ENCODE measurements at regions not wholly inside any gene's neighbourhood (a gene's known extent, or its start where the extent isn't known, plus 50 kb on each side); places are given as distances from the start of the nearest gene placed in this dataset.

- no peak for DNase-seq
- Histone ChIP-seq H3K27me3 (ENCODE audit: control insufficient read depth in 3 of 3, insufficient read depth in 3 of 3, low read length in 3 of 3) (peaks cover 0 to 2% (median 0%) of the 10 kb centered on the region in 3 donors), H3K36me3 (ENCODE audit: control insufficient read depth in 3 of 3, insufficient read depth in 2 of 3, low read depth in 1 of 3, low read length in 3 of 3) (no peaks in the 10 kb centered on the region), H3K4me3 (ENCODE audit: low read depth in 1 of 3, low read length in 3 of 3) (no peak overlapping the region), H3K27ac (ENCODE audit: low read depth in 1 of 3, low read length in 2 of 3) (no peak overlapping the region), H3K9me3 (ENCODE audit: control insufficient read depth in 2 of 2, insufficient read depth in 1 of 2, low read depth in 1 of 2, low read length in 1 of 2) (no peaks in the 10 kb centered on the region), H3K4me1 (ENCODE audit: control insufficient read depth in 3 of 3, insufficient read depth in 2 of 3, low read depth in 1 of 3, low read length in 2 of 3) (no peaks in the 10 kb centered on the region)
- FAIRE-seq, result no peak
Observed at GRCh38 chr5:108623826-108624225, 123.9 kb upstream of the FER start.

- Histone ChIP-seq H3K27me3 (ENCODE audit: control insufficient read depth in 3 of 3, insufficient read depth in 3 of 3, low read length in 3 of 3) (peaks cover 0 to 2% (median 0%) of the 10 kb centered on the region in 3 donors), H3K4me1 (ENCODE audit: control insufficient read depth in 3 of 3, insufficient read depth in 2 of 3, low read depth in 1 of 3, low read length in 2 of 3) (no peaks in the 10 kb centered on the region), H3K4me3 (ENCODE audit: low read depth in 1 of 3, low read length in 3 of 3) (no peak overlapping the region), H3K27ac (ENCODE audit: low read depth in 1 of 3, low read length in 2 of 3) (no peak overlapping the region), H3K9me3 (ENCODE audit: control insufficient read depth in 2 of 2, insufficient read depth in 1 of 2, low read depth in 1 of 2, low read length in 1 of 2) (no peaks in the 10 kb centered on the region), H3K36me3 (ENCODE audit: control insufficient read depth in 3 of 3, insufficient read depth in 2 of 3, low read depth in 1 of 3, low read length in 3 of 3) (no peaks in the 10 kb centered on the region)
- FAIRE-seq (no peak), DNase-seq (peak; percentile 14 to 71)
- 27 to 54% (median 44%) methylated on average over 6 of the region's 6 CpGs for WGBS, 3 donors
Observed at GRCh38 chr5:108620516-108620915, 127.2 kb upstream of the FER start.

- no peaks in the 10 kb centered on the region for H3K4me1 ChIP-seq (ENCODE audit: control insufficient read depth in 3 of 3, insufficient read depth in 2 of 3, low read depth in 1 of 3, low read length in 2 of 3)
- H3K36me3 ChIP-seq (ENCODE audit: control insufficient read depth in 3 of 3, insufficient read depth in 2 of 3, low read depth in 1 of 3, low read length in 3 of 3), result no peaks in the 10 kb centered on the region
- H3K9me3 ChIP-seq (ENCODE audit: control insufficient read depth in 2 of 2, insufficient read depth in 1 of 2, low read depth in 1 of 2, low read length in 1 of 2), result no peaks in the 10 kb centered on the region
- H3K27me3 ChIP-seq (ENCODE audit: control insufficient read depth in 3 of 3, insufficient read depth in 3 of 3, low read length in 3 of 3), result peaks cover 0 to 2% (median 0%) of the 10 kb centered on the region in 3 donors
- 50 to 90% (median 73%) methylated on average over 10 of the region's 10 CpGs for WGBS, 3 donors
- no peak overlapping the region for H3K4me3 ChIP-seq (ENCODE audit: low read depth in 1 of 3, low read length in 3 of 3)
- no peak for FAIRE-seq
- peak in 1 of 2 donors; percentile 8 for DNase-seq
- H3K27ac ChIP-seq (ENCODE audit: low read depth in 1 of 3, low read length in 2 of 3), result no peak overlapping the region
Observed at GRCh38 chr5:108619815-108620214, 127.9 kb upstream of the FER start.

GRCh38 chr5:108617467-108618435, 129.9 kb upstream of the FER start:
- no peak for DNase-seq
- no peak for FAIRE-seq
- no peaks in the 10 kb centered on the region for H3K36me3 ChIP-seq (ENCODE audit: control insufficient read depth in 3 of 3, insufficient read depth in 2 of 3, low read depth in 1 of 3, low read length in 3 of 3)
- H3K4me3 ChIP-seq (ENCODE audit: low read depth in 1 of 3, low read length in 3 of 3), result no peak overlapping the region
- H3K27me3 ChIP-seq (ENCODE audit: control insufficient read depth in 3 of 3, insufficient read depth in 3 of 3, low read length in 3 of 3), result no peaks in the 10 kb centered on the region
- H3K27ac ChIP-seq (ENCODE audit: low read depth in 1 of 3, low read length in 2 of 3), result no peak overlapping the region
- no peaks in the 10 kb centered on the region for H3K4me1 ChIP-seq (ENCODE audit: control insufficient read depth in 3 of 3, insufficient read depth in 2 of 3, low read depth in 1 of 3, low read length in 2 of 3)
- 70 to 85% (median 76%) methylated on average over 8 of the region's 8 CpGs for WGBS, 3 donors
- H3K9me3 ChIP-seq (ENCODE audit: control insufficient read depth in 2 of 2, insufficient read depth in 1 of 2, low read depth in 1 of 2, low read length in 1 of 2), result peaks cover 0 to 6% of the 10 kb centered on the region in 2 donors

GRCh38 chr5:108615216-108615615, 132.5 kb upstream of the FER start:
- Histone ChIP-seq H3K27me3 (ENCODE audit: control insufficient read depth in 3 of 3, insufficient read depth in 3 of 3, low read length in 3 of 3) (no peaks in the 10 kb centered on the region), H3K27ac (ENCODE audit: low read depth in 1 of 3, low read length in 2 of 3) (no peak overlapping the region), H3K4me1 (ENCODE audit: control insufficient read depth in 3 of 3, insufficient read depth in 2 of 3, low read depth in 1 of 3, low read length in 2 of 3) (no peaks in the 10 kb centered on the region), H3K4me3 (ENCODE audit: low read depth in 1 of 3, low read length in 3 of 3) (no peak overlapping the region), H3K36me3 (ENCODE audit: control insufficient read depth in 3 of 3, insufficient read depth in 2 of 3, low read depth in 1 of 3, low read length in 3 of 3) (no peaks in the 10 kb centered on the region), H3K9me3 (ENCODE audit: control insufficient read depth in 2 of 2, insufficient read depth in 1 of 2, low read depth in 1 of 2, low read length in 1 of 2) (peaks cover 0 to 11% of the 10 kb centered on the region in 2 donors)
- FAIRE-seq, result no peak
- no peak for DNase-seq
- 70 to 76% (median 71%) methylated on average over 2 of the region's 2 CpGs for WGBS, 3 donors

- Histone ChIP-seq H3K4me3 (ENCODE audit: low read depth in 1 of 3, low read length in 3 of 3) (no peak overlapping the region), H3K27me3 (ENCODE audit: control insufficient read depth in 3 of 3, insufficient read depth in 3 of 3, low read length in 3 of 3) (peaks cover 0 to 4% (median 0%) of the 10 kb centered on the region in 3 donors), H3K27ac (ENCODE audit: low read depth in 1 of 3, low read length in 2 of 3) (no peak overlapping the region), H3K36me3 (ENCODE audit: control insufficient read depth in 3 of 3, insufficient read depth in 2 of 3, low read depth in 1 of 3, low read length in 3 of 3) (no peaks in the 10 kb centered on the region), H3K4me1 (ENCODE audit: control insufficient read depth in 3 of 3, insufficient read depth in 2 of 3, low read depth in 1 of 3, low read length in 2 of 3) (no peaks in the 10 kb centered on the region), H3K9me3 (ENCODE audit: control insufficient read depth in 2 of 2, insufficient read depth in 1 of 2, low read depth in 1 of 2, low read length in 1 of 2) (peaks cover 0 to 3% of the 10 kb centered on the region in 2 donors)
- WGBS, 3 donors, result 76 to 95% (median 86%) methylated on average over 1 of the region's 1 CpG
- no peak for DNase-seq
- no peak for FAIRE-seq
Observed at GRCh38 chr5:108607421-108607820, 140.3 kb upstream of the FER start.

- no peak for DNase-seq
- H3K9me3 ChIP-seq (ENCODE audit: control insufficient read depth in 2 of 2, insufficient read depth in 1 of 2, low read depth in 1 of 2, low read length in 1 of 2), result no peaks in the 10 kb centered on the region
- no peaks in the 10 kb centered on the region for H3K36me3 ChIP-seq (ENCODE audit: control insufficient read depth in 3 of 3, insufficient read depth in 2 of 3, low read depth in 1 of 3, low read length in 3 of 3)
- H3K27ac ChIP-seq (ENCODE audit: low read depth in 1 of 3, low read length in 2 of 3), result no peak overlapping the region
- H3K4me3 ChIP-seq (ENCODE audit: low read depth in 1 of 3, low read length in 3 of 3), result no peak overlapping the region
- no peak for FAIRE-seq
- H3K27me3 ChIP-seq (ENCODE audit: control insufficient read depth in 3 of 3, insufficient read depth in 3 of 3, low read length in 3 of 3), result peaks cover 0 to 4% (median 0%) of the 10 kb centered on the region in 3 donors
- no peaks in the 10 kb centered on the region for H3K4me1 ChIP-seq (ENCODE audit: control insufficient read depth in 3 of 3, insufficient read depth in 2 of 3, low read depth in 1 of 3, low read length in 2 of 3)
Observed at GRCh38 chr5:108606185-108606584, 141.5 kb upstream of the FER start.

- FAIRE-seq (peak; percentile 90), DNase-seq (no peak)
- peaks cover 0 to 4% (median 0%) of the 10 kb centered on the region in 3 donors for H3K27me3 ChIP-seq (ENCODE audit: control insufficient read depth in 3 of 3, insufficient read depth in 3 of 3, low read length in 3 of 3)
- WGBS, 3 donors, result 0 to 85% (median 30%) methylated on average over 1 of the region's 1 CpG
- no peaks in the 10 kb centered on the region for H3K9me3 ChIP-seq (ENCODE audit: control insufficient read depth in 2 of 2, insufficient read depth in 1 of 2, low read depth in 1 of 2, low read length in 1 of 2)
- H3K4me1 ChIP-seq (ENCODE audit: control insufficient read depth in 3 of 3, insufficient read depth in 2 of 3, low read depth in 1 of 3, low read length in 2 of 3), result no peaks in the 10 kb centered on the region
- H3K27ac ChIP-seq (ENCODE audit: low read depth in 1 of 3, low read length in 2 of 3), result no peak overlapping the region
- no peak overlapping the region for H3K4me3 ChIP-seq (ENCODE audit: low read depth in 1 of 3, low read length in 3 of 3)
- H3K36me3 ChIP-seq (ENCODE audit: control insufficient read depth in 3 of 3, insufficient read depth in 2 of 3, low read depth in 1 of 3, low read length in 3 of 3), result no peaks in the 10 kb centered on the region
Observed at GRCh38 chr5:108602830-108603229, 144.9 kb upstream of the FER start.

All from small intestine (tissue), 7 donors.